SK-N-SH treated with all-trans-retinoic acid at 6 μM for 48 hours (cell line): ENCODE measurements at regions not wholly inside any gene's neighbourhood (a gene's known extent, or its start where the extent isn't known, plus 50 kb on each side); places are given as distances from the start of the nearest gene placed in this dataset.

Source experiments
- ATAC-seq: fragments of 200-7000 bp; cut with Tn5 transposase; 3 replicates; pipeline ENCODE4 v1.9.1; 2020; ENCODE audit warnings: mild to moderate bottlenecking, moderate library complexity
- ARNTL ChIP-seq: fragments of 450-650 bp; formaldehyde crosslinking; IDR thresholded peaks from 2 replicates; pipeline ENCODE4 v1.5.0; 2020; ENCODE audit warnings: low read depth, mild to moderate bottlenecking, moderate library complexity, borderline replicate concordance
- BACH2 ChIP-seq: fragments of 250-450 bp; sonication (Bioruptor Pico); IDR thresholded peaks from 2 replicates; pipeline ENCODE4 v1.9.0; 2021; ENCODE audit warnings: mild to moderate bottlenecking, borderline replicate concordance
- CSDC2 ChIP-seq: fragments of 250-450 bp; sonication (Bioruptor Pico); IDR thresholded peaks from 2 replicates; pipeline ENCODE4 v1.5.0; 2020; ENCODE audit warnings: mild to moderate bottlenecking, moderate library complexity
- ESRRG ChIP-seq: fragments of 250-450 bp; sonication (Bioruptor Pico); IDR thresholded peaks from 2 replicates; pipeline ENCODE4 v1.6.1; 2021; ENCODE audit warnings: mild to moderate bottlenecking
- ISL1 ChIP-seq: fragments of 250-450 bp; sonication (Bioruptor Pico); IDR thresholded peaks from 2 replicates; pipeline ENCODE4 v2.1.2; 2022; ENCODE audit warnings: mild to moderate bottlenecking, moderate library complexity
- POU6F1 ChIP-seq: fragments of 250-450 bp; sonication (Bioruptor Pico); IDR thresholded peaks from 2 replicates; pipeline ENCODE4 v1.8.0; 2021; ENCODE audit warnings: low read depth, mild to moderate bottlenecking, moderate library complexity, borderline replicate concordance
- PPARA ChIP-seq: fragments of 250-450 bp; sonication (Bioruptor Pico); IDR thresholded peaks from 2 replicates; pipeline ENCODE4 v1.5.0; 2020; ENCODE audit warnings: mild to moderate bottlenecking, borderline replicate concordance
- RARB ChIP-seq: fragments of 250-450 bp; sonication (Bioruptor Pico); IDR thresholded peaks from 2 replicates; pipeline ENCODE4 v1.8.0; 2021; ENCODE audit warnings: mild to moderate bottlenecking, moderate library complexity
- SNAI2 ChIP-seq: fragments of 250-450 bp; sonication (Bioruptor Pico); IDR thresholded peaks from 2 replicates; pipeline ENCODE4 v1.5.0; 2020; ENCODE audit warnings: mild to moderate bottlenecking, moderate library complexity
- TCF4 ChIP-seq: fragments of 250-450 bp; sonication (Bioruptor Pico); IDR thresholded peaks from 2 replicates; pipeline ENCODE4 v1.8.0; 2021; ENCODE audit warnings: mild to moderate bottlenecking, moderate library complexity, borderline replicate concordance
- TOX ChIP-seq: fragments of 250-450 bp; sonication (Bioruptor Pico); IDR thresholded peaks from 2 replicates; pipeline ENCODE4 v1.8.0; 2021; ENCODE audit warnings: mild to moderate bottlenecking, moderate library complexity, borderline replicate concordance
- ZC3H10 ChIP-seq: fragments of 250-450 bp; sonication (Bioruptor Pico); IDR thresholded peaks from 2 replicates; pipeline ENCODE4 v1.5.1; 2021; ENCODE audit warnings: mild to moderate bottlenecking, moderate library complexity
- ZFP3 ChIP-seq: fragments of 250-450 bp; sonication (Bioruptor Pico); IDR thresholded peaks from 2 replicates; pipeline ENCODE4 v1.5.0; 2020; ENCODE audit warnings: mild to moderate bottlenecking, moderate library complexity
- ZFP30 ChIP-seq: fragments of 450-650 bp; formaldehyde crosslinking; IDR thresholded peaks from 2 replicates; pipeline ENCODE4 v1.5.0; 2022; ENCODE audit warnings: mild to moderate bottlenecking, moderate library complexity
- ZNF565 ChIP-seq: fragments of 450-650 bp; formaldehyde crosslinking; conservative IDR thresholded peaks from 2 replicates; pipeline ENCODE4 v1.5.0; 2020; ENCODE audit warnings: low read depth, mild to moderate bottlenecking, moderate library complexity
- ZNF70 ChIP-seq: fragments of 450-650 bp; formaldehyde crosslinking; IDR thresholded peaks from 2 replicates; pipeline ENCODE4 v1.5.0; 2020; ENCODE audit warnings: mild to moderate bottlenecking, moderate library complexity
- ZNF8 ChIP-seq: fragments of 450-650 bp; formaldehyde crosslinking; IDR thresholded peaks from 2 replicates; pipeline ENCODE4 v1.5.0; 2020; ENCODE audit warnings: mild to moderate bottlenecking, moderate library complexity
- TF ChIP-seq, protein P1 (sequence below): fragments of 250-450 bp; sonication (Bioruptor Pico); IDR thresholded peaks from 2 replicates; pipeline ENCODE4 v1.8.0; 2020; ENCODE audit warnings: mild to moderate bottlenecking, moderate library complexity, borderline replicate concordance
- TF ChIP-seq, protein P2 (sequence below): fragments of 250-450 bp; sonication (Bioruptor Pico); IDR thresholded peaks from 2 replicates; pipeline ENCODE4 v1.5.1; 2020; ENCODE audit warnings: low read depth, mild to moderate bottlenecking, moderate library complexity
- TF ChIP-seq, protein P3 (sequence below): fragments of 250-450 bp; sonication (Bioruptor Pico); IDR thresholded peaks from 2 replicates; pipeline ENCODE4 v1.5.1; 2021; ENCODE audit warnings: mild to moderate bottlenecking, moderate library complexity
- TF ChIP-seq, protein P4 (sequence below): fragments of 250-450 bp; sonication (Bioruptor Pico); IDR thresholded peaks from 2 replicates; pipeline ENCODE4 v1.5.0; 2020; ENCODE audit warnings: mild to moderate bottlenecking, moderate library complexity

DNA sequence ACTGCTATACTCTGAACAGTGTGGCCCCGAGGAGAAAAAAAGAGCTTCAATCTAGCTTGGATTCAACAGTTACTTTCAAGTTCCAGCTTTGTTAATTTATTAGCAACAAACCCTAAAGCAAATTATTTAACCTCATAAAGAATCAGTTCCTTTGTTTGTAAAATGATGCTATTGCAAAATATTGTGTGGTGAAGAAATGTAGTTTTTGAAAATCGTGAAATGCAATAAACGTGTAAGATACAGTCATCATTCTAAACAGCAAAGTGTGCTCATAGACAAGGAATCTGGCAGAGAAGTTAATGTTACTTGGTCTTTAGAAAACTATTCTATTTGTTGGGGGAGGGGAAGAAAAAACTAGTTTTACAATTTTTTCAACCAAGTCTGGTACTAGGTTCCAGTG is 297.6 kb upstream of the ADGRL4 start (continued):
- TF ChIP-seq RARB (CRISPR knock-in tag) (no peak), ISL1 (CRISPR knock-in tag) (no peak), ZC3H10 (CRISPR knock-in tag) (no peak), ARNTL (CRISPR knock-in tag) (no peak)

DNA sequence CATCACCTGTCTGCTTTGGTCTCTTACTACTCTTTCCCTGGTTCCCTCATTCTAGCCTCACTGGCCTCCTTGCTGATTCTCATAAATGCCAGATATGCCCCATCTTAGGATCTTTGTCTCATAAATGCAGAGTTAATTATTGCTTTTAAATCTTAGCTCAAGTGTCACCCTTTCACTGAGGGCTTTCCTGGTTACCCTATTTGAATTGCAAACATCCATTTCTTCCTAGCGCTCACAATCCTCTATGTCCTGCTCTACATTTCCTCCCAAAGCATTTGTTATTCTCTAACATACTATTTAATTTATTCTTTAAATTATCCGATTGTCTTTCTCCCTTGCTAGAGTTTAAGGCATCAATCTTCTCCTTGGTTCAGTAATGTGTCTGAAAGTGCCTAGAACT is 296.5 kb upstream of the ADGRL4 start:
- TF ChIP-seq ZFP3 (CRISPR knock-in tag) (no peak), ZNF565 (CRISPR knock-in tag) (no peak), ZNF8 (CRISPR knock-in tag) (no peak), ZC3H10 (CRISPR knock-in tag) (no peak), SNAI2 (CRISPR knock-in tag) (no peak), BACH2 (CRISPR knock-in tag) (no peak), ZFP30 (CRISPR knock-in tag) (no peak), TCF4 (CRISPR knock-in tag) (no peak), RARB (CRISPR knock-in tag) (no peak), TOX (no peak), PPARA (no peak)
- TF ChIP-seq, protein P1, sequence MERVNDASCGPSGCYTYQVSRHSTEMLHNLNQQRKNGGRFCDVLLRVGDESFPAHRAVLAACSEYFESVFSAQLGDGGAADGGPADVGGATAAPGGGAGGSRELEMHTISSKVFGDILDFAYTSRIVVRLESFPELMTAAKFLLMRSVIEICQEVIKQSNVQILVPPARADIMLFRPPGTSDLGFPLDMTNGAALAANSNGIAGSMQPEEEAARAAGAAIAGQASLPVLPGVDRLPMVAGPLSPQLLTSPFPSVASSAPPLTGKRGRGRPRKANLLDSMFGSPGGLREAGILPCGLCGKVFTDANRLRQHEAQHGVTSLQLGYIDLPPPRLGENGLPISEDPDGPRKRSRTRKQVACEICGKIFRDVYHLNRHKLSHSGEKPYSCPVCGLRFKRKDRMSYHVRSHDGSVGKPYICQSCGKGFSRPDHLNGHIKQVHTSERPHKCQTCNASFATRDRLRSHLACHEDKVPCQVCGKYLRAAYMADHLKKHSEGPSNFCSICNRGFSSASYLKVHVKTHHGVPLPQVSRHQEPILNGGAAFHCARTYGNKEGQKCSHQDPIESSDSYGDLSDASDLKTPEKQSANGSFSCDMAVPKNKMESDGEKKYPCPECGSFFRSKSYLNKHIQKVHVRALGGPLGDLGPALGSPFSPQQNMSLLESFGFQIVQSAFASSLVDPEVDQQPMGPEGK (CRISPR knock-in tag): no peak
- TF ChIP-seq, protein P2, sequence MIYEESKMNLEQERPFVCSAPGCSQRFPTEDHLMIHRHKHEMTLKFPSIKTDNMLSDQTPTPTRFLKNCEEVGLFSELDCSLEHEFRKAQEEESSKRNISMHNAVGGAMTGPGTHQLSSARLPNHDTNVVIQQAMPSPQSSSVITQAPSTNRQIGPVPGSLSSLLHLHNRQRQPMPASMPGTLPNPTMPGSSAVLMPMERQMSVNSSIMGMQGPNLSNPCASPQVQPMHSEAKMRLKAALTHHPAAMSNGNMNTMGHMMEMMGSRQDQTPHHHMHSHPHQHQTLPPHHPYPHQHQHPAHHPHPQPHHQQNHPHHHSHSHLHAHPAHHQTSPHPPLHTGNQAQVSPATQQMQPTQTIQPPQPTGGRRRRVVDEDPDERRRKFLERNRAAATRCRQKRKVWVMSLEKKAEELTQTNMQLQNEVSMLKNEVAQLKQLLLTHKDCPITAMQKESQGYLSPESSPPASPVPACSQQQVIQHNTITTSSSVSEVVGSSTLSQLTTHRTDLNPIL: no peak
- TF ChIP-seq, protein P3, sequence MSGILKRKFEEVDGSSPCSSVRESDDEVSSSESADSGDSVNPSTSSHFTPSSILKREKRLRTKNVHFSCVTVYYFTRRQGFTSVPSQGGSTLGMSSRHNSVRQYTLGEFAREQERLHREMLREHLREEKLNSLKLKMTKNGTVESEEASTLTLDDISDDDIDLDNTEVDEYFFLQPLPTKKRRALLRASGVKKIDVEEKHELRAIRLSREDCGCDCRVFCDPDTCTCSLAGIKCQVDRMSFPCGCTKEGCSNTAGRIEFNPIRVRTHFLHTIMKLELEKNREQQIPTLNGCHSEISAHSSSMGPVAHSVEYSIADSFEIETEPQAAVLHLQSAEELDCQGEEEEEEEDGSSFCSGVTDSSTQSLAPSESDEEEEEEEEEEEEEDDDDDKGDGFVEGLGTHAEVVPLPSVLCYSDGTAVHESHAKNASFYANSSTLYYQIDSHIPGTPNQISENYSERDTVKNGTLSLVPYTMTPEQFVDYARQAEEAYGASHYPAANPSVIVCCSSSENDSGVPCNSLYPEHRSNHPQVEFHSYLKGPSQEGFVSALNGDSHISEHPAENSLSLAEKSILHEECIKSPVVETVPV (CRISPR knock-in tag): no peak
- no peak for ATAC-seq

- TF ChIP-seq POU6F1 (CRISPR knock-in tag): no peak
- TF ChIP-seq, all 23 proteins: peak for 0
- ATAC-seq: no peak
Observed at GRCh38 chr1:79302380-79302930, 295.9 kb upstream of the ADGRL4 start.

DNA sequence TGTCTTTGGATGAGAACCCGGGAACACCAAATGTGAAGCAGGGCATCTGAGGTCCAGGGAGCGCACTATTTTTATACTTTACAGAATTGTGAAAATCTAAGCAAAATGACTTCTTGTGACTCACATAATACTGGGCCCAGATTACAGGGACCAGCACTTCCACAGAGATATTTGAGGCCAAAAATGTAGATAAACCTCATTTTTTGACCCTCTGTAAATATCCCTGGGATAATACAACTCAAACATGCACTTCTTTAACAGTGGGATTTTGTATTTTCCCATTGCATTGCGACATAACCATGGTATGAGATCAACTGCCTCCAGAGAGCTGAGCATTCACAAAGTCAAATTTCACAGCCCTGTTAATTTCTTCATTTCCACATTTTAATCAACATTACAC is 289.4 kb upstream of the ADGRL4 start:
- ATAC-seq: no peak
- TF ChIP-seq PPARA: no peak
- TF ChIP-seq, protein P2: no peak
- TF ChIP-seq, all 23 proteins: peak for 0

- no peak for ATAC-seq
Observed at GRCh38 chr1:79293611-79294010, 287.1 kb upstream of the ADGRL4 start.

More at GRCh38 chr1:79293611-79294010, 287.1 kb upstream of the ADGRL4 start:
- TF ChIP-seq, protein P4, sequence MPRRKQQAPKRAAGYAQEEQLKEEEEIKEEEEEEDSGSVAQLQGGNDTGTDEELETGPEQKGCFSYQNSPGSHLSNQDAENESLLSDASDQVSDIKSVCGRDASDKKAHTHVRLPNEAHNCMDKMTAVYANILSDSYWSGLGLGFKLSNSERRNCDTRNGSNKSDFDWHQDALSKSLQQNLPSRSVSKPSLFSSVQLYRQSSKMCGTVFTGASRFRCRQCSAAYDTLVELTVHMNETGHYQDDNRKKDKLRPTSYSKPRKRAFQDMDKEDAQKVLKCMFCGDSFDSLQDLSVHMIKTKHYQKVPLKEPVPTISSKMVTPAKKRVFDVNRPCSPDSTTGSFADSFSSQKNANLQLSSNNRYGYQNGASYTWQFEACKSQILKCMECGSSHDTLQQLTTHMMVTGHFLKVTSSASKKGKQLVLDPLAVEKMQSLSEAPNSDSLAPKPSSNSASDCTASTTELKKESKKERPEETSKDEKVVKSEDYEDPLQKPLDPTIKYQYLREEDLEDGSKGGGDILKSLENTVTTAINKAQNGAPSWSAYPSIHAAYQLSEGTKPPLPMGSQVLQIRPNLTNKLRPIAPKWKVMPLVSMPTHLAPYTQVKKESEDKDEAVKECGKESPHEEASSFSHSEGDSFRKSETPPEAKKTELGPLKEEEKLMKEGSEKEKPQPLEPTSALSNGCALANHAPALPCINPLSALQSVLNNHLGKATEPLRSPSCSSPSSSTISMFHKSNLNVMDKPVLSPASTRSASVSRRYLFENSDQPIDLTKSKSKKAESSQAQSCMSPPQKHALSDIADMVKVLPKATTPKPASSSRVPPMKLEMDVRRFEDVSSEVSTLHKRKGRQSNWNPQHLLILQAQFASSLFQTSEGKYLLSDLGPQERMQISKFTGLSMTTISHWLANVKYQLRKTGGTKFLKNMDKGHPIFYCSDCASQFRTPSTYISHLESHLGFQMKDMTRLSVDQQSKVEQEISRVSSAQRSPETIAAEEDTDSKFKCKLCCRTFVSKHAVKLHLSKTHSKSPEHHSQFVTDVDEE (CRISPR knock-in tag): no peak
- no peak for TF ChIP-seq TOX
- TF ChIP-seq TCF4 (CRISPR knock-in tag): no peak
- no peak for TF ChIP-seq CSDC2
- TF ChIP-seq ZFP30 (CRISPR knock-in tag): no peak
- TF ChIP-seq ESRRG (CRISPR knock-in tag): no peak
- no peak for TF ChIP-seq ZNF70 (CRISPR knock-in tag)
- no peak for TF ChIP-seq ZNF8 (CRISPR knock-in tag)
- TF ChIP-seq, protein P1 (CRISPR knock-in tag): no peak
- TF ChIP-seq, all 23 proteins: peak for 0
